ENCODE measurements at regions not wholly inside any gene's neighbourhood (a gene's known extent, or its start where the extent isn't known, plus 50 kb on each side); places are given as distances from the start of the nearest gene placed in this dataset.

GRCh38 chr2:221673248-221673647 is 101.1 kb upstream of the EPHA4 start:
- H3K27me3 ChIP-seq (ENCODE audit: control insufficient read depth in 2 of 2, insufficient read depth in 2 of 2, low read length in 2 of 2) = no peaks in the 10 kb centered on the region
- no peaks in the 10 kb centered on the region for H3K36me3 ChIP-seq (replicated peaks in 1 of 2; ENCODE audit: control insufficient read depth in 1 of 2, insufficient read depth in 2 of 2, low read length in 2 of 2)
- intact Hi-C loops (cut with micrococcal nuclease) = no loop called here
- H3K9ac ChIP-seq (ENCODE audit: insufficient read depth, low read length, poor library complexity, severe bottlenecking) = no peak overlapping the region
- Mint-ChIP-seq H3K36me3 (no peaks in the 10 kb centered on the region), H3K9me3 (peaks cover 0 to 6% (median 0%) of the 10 kb centered on the region in 7 donors), H3K4me1 (no peaks in the 10 kb centered on the region), H3K27me3 (ENCODE audit: low read depth in 3 of 3) (peaks cover 0 to 1% (median 0%) of the 10 kb centered on the region in 3 donors), H3K27ac (no peak overlapping the region), H3K4me3 (no peak overlapping the region)
- H3K4me2 ChIP-seq (replicated peaks; ENCODE audit: extremely low read depth, low read length, poor library complexity, severe bottlenecking) = no peak overlapping the region
- H3K4me3 ChIP-seq (replicated peaks in 1 of 3; ENCODE audit: low read depth in 2 of 3, low read length in 3 of 3) = no peak overlapping the region
- peaks cover 0 to 18% of the 10 kb centered on the region in 2 donors for H3K9me3 ChIP-seq (replicated peaks in 1 of 2; ENCODE audit: control insufficient read depth in 1 of 2, insufficient read depth in 1 of 2, low read length in 2 of 2)
- H4K20me1 ChIP-seq (ENCODE audit: insufficient read depth, low read length) = no peaks in the 10 kb centered on the region
- no CpG with 5 or more reads among the region's 1 CpG for WGBS (ENCODE audit: insufficient coverage)
- no peaks in the 10 kb centered on the region for H3K79me2 ChIP-seq (ENCODE audit: insufficient read depth, low read length)
- no peak for TF ChIP-seq CTCF (IDR thresholded peaks at IDR 0.05)
- H3K27ac ChIP-seq (ENCODE audit: low read depth in 1 of 2, low read length in 2 of 2) = no peak overlapping the region
- no peak overlapping the region for H2AFZ ChIP-seq (ENCODE audit: insufficient read depth, low read depth, low read length, poor library complexity, severe bottlenecking)
- H3K4me1 ChIP-seq (ENCODE audit: control insufficient read depth in 1 of 2, insufficient read depth in 2 of 2, low read length in 2 of 2) = no peaks in the 10 kb centered on the region
- DNase-seq = no peak

- Histone ChIP-seq H3K4me1 (ENCODE audit: control insufficient read depth in 1 of 2, insufficient read depth in 2 of 2, low read length in 2 of 2) (no peaks in the 10 kb centered on the region), H3K27me3 (ENCODE audit: control insufficient read depth in 2 of 2, insufficient read depth in 2 of 2, low read length in 2 of 2) (no peaks in the 10 kb centered on the region), H3K4me2 (replicated peaks; ENCODE audit: extremely low read depth, low read length, poor library complexity, severe bottlenecking) (no peak overlapping the region), H2AFZ (ENCODE audit: insufficient read depth, low read depth, low read length, poor library complexity, severe bottlenecking) (no peak overlapping the region), H3K4me3 (replicated peaks in 1 of 3; ENCODE audit: low read depth in 2 of 3, low read length in 3 of 3) (no peak overlapping the region), H3K79me2 (ENCODE audit: insufficient read depth, low read length) (no peaks in the 10 kb centered on the region), H4K20me1 (ENCODE audit: insufficient read depth, low read length) (no peaks in the 10 kb centered on the region), H3K9ac (ENCODE audit: insufficient read depth, low read length, poor library complexity, severe bottlenecking) (no peak overlapping the region), H3K36me3 (replicated peaks in 1 of 2; ENCODE audit: control insufficient read depth in 1 of 2, insufficient read depth in 2 of 2, low read length in 2 of 2) (no peaks in the 10 kb centered on the region), H3K9me3 (replicated peaks in 1 of 2; ENCODE audit: control insufficient read depth in 1 of 2, insufficient read depth in 1 of 2, low read length in 2 of 2) (peaks cover 0 to 15% of the 10 kb centered on the region in 2 donors), H3K27ac (ENCODE audit: low read depth in 1 of 2, low read length in 2 of 2) (no peak overlapping the region)
- Mint-ChIP-seq H3K9me3 (peaks cover 0 to 6% (median 2%) of the 10 kb centered on the region in 7 donors), H3K36me3 (no peaks in the 10 kb centered on the region), H3K4me1 (no peaks in the 10 kb centered on the region), H3K27ac (no peak overlapping the region), H3K27me3 (ENCODE audit: low read depth in 3 of 3) (peaks cover 0 to 1% (median 1%) of the 10 kb centered on the region in 3 donors), H3K4me3 (no peak overlapping the region)
- DNase-seq = no peak
- intact Hi-C loops (cut with micrococcal nuclease) = no loop called here
- no peak for TF ChIP-seq CTCF (IDR thresholded peaks at IDR 0.05)
- no CpG with 5 or more reads among the region's 4 CpGs for WGBS (ENCODE audit: insufficient coverage)
Measured at GRCh38 chr2:221671515-221671914, 99.4 kb upstream of the EPHA4 start.

Data from CD14-positive monocyte (primary cell).